NT2/D1 (cell line): ENCODE measurements at regions not wholly inside any gene's neighbourhood (a gene's known extent, or its start where the extent isn't known, plus 50 kb on each side); places are given as distances from the start of the nearest gene placed in this dataset.
A peak's percentile ranks its signal among the peaks of the same experiment; 100 is the strongest.

ENCODE experiments used
- DNase-seq: peaks from one replicate; pipeline ENCODE4 v3.0.0-alpha.2; 2011; ENCODE audit warnings: low read depth, low spot score
- H3K27me3 ChIP-seq: 2 replicates; pipeline ENCODE4 v1.6.0; 2011; ENCODE audit warnings: mild to moderate bottlenecking; ENCODE audit not compliant: insufficient read length, insufficient read depth
- H3K36me3 ChIP-seq: 2 replicates; pipeline ENCODE4 v1.6.1; 2011; ENCODE audit warnings: mild to moderate bottlenecking, low read length, mixed read lengths; ENCODE audit not compliant: insufficient read depth, insufficient read length
- H3K4me1 ChIP-seq: 2 replicates; pipeline ENCODE4 v1.5.1; 2011; ENCODE audit not compliant: insufficient read depth, insufficient read length
- H3K4me3 ChIP-seq: 2 replicates; pipeline ENCODE4 v1.5.1; 2011; ENCODE audit warnings: low read depth; ENCODE audit not compliant: insufficient read length
- H3K9ac ChIP-seq: 2 replicates; pipeline ENCODE4 v1.6.0; 2011; ENCODE audit warnings: low read depth; ENCODE audit not compliant: insufficient read length
- H3K9me3 ChIP-seq: 2 replicates; pipeline ENCODE4 v1.5.1; 2011; ENCODE audit warnings: mild to moderate bottlenecking, low read length; ENCODE audit not compliant: insufficient read depth
- SUZ12 ChIP-seq: IDR thresholded peaks from 2 replicates; pipeline ENCODE4 v1.6.1; 2011; ENCODE audit not compliant: insufficient read length, insufficient read depth; ENCODE audit errors: extremely low read depth
- YY1 ChIP-seq: IDR thresholded peaks from 2 replicates; pipeline ENCODE4 v1.6.1; 2011; ENCODE audit not compliant: insufficient read length, insufficient read depth
- ZNF274 ChIP-seq: IDR thresholded peaks from 2 replicates; pipeline ENCODE4 v1.6.1; 2011; ENCODE audit warnings: mild to moderate bottlenecking, low read depth, low read length

GRCh38 chr1:22271847-22272801, 129.2 kb upstream of the WNT4 start:
- peaks cover 12% of the 10 kb centered on the region for H3K4me1 ChIP-seq
- H3K9ac ChIP-seq, result no peak overlapping the region
- H3K9me3 ChIP-seq, result no peaks in the 10 kb centered on the region
- no peaks in the 10 kb centered on the region for H3K36me3 ChIP-seq
- no peak overlapping the region for H3K4me3 ChIP-seq
- TF ChIP-seq YY1 (no peak), SUZ12 (no peak), ZNF274 (no peak)
- peaks cover 3% of the 10 kb centered on the region for H3K27me3 ChIP-seq
- DNase-seq, result no peak

- Histone ChIP-seq H3K4me1 (peaks cover 12% of the 10 kb centered on the region), H3K9ac (no peak overlapping the region), H3K4me3 (no peak overlapping the region), H3K36me3 (no peaks in the 10 kb centered on the region), H3K27me3 (peaks cover 3% of the 10 kb centered on the region), H3K9me3 (no peaks in the 10 kb centered on the region)
- no peak for DNase-seq
- no peak for TF ChIP-seq ZNF274
- TF ChIP-seq SUZ12, result no peak
- TF ChIP-seq YY1, result no peak
These were observed 131.1 kb upstream of the WNT4 start for GRCh38 chr1:22273686-22274681.

GRCh38 chr1:22275167-22275566, 132.3 kb upstream of the WNT4 start:
- Histone ChIP-seq H3K9ac (no peak overlapping the region), H3K9me3 (no peaks in the 10 kb centered on the region), H3K4me1 (peaks cover 12% of the 10 kb centered on the region), H3K36me3 (no peaks in the 10 kb centered on the region), H3K27me3 (peaks cover 3% of the 10 kb centered on the region), H3K4me3 (no peak overlapping the region)
- no peak for DNase-seq
- no peak for TF ChIP-seq ZNF274
- TF ChIP-seq SUZ12, result no peak
- no peak for TF ChIP-seq YY1

- DNase-seq, result peak; percentile 42
- H3K4me3 ChIP-seq, result no peak overlapping the region
- no peaks in the 10 kb centered on the region for H3K9me3 ChIP-seq
- peaks cover 10% of the 10 kb centered on the region for H3K4me1 ChIP-seq
- TF ChIP-seq SUZ12 (no peak), YY1 (no peak), ZNF274 (no peak)
- H3K27me3 ChIP-seq, result peaks cover 3% of the 10 kb centered on the region
- no peaks in the 10 kb centered on the region for H3K36me3 ChIP-seq
- H3K9ac ChIP-seq, result no peak overlapping the region
These were observed 132.9 kb upstream of the WNT4 start for GRCh38 chr1:22275626-22276395.

- Histone ChIP-seq H3K4me1 (peaks cover 9% of the 10 kb centered on the region), H3K36me3 (no peaks in the 10 kb centered on the region), H3K27me3 (peaks cover 3% of the 10 kb centered on the region), H3K9me3 (no peaks in the 10 kb centered on the region), H3K9ac (no peak overlapping the region), H3K4me3 (no peak overlapping the region)
- no peak for DNase-seq
- TF ChIP-seq YY1 (no peak), SUZ12 (no peak), ZNF274 (no peak)
These were observed 133.5 kb upstream of the WNT4 start for GRCh38 chr1:22276396-22276748.

- TF ChIP-seq YY1, result no peak
- H3K4me1 ChIP-seq, result peaks cover 8% of the 10 kb centered on the region
- no peak overlapping the region for H3K4me3 ChIP-seq
- no peak overlapping the region for H3K9ac ChIP-seq
- H3K36me3 ChIP-seq, result no peaks in the 10 kb centered on the region
- no peaks in the 10 kb centered on the region for H3K9me3 ChIP-seq
- H3K27me3 ChIP-seq, result peaks cover 3% of the 10 kb centered on the region
- DNase-seq, result no peak
These were observed 134.8 kb upstream of the WNT4 start for GRCh38 chr1:22277662-22278061.

GRCh38 chr1:22279735-22280134, 136.8 kb upstream of the WNT4 start:
- peaks cover 6% of the 10 kb centered on the region for H3K4me1 ChIP-seq
- peaks cover 3% of the 10 kb centered on the region for H3K27me3 ChIP-seq
- H3K9me3 ChIP-seq, result no peaks in the 10 kb centered on the region
- H3K9ac ChIP-seq, result no peak overlapping the region
- no peak overlapping the region for H3K4me3 ChIP-seq
- no peak for DNase-seq
- no peak for TF ChIP-seq SUZ12
- TF ChIP-seq YY1, result no peak
- no peak for TF ChIP-seq ZNF274
- no peaks in the 10 kb centered on the region for H3K36me3 ChIP-seq
